Keratinocyte (primary cell): ENCODE measurements at regions not wholly inside any gene's neighbourhood (a gene's known extent, or its start where the extent isn't known, plus 50 kb on each side); places are given as distances from the start of the nearest gene placed in this dataset.

Experiments
- DNase-seq: peaks from one replicate; pipeline ENCODE4 v3.0.0-alpha.2; 2011; ENCODE audit warnings: low read depth, missing footprints, low spot score
- FAIRE-seq: peaks from 2 replicates; lab custom pipeline; 2011; peaks lifted over from hg19 to GRCh38; lab: Jason Lieb, UNC
- H2AFZ ChIP-seq: 2 replicates; pipeline ENCODE4 v1.6.0; 2012; ENCODE audit warnings: low read length, control low read depth, inconsistent platforms; ENCODE audit not compliant: control insufficient read depth
- H3K27ac ChIP-seq: 2 replicates; pipeline ENCODE4 v1.5.1; 2011; ENCODE audit warnings: low read length; ENCODE audit not compliant: control insufficient read depth, insufficient read depth
- H3K27me3 ChIP-seq: 3 replicates; pipeline ENCODE4 v1.6.0; 2011; ENCODE audit warnings: low read length; ENCODE audit not compliant: control insufficient read depth, insufficient read depth; ENCODE audit errors: extremely low read depth
- H3K36me3 ChIP-seq, 2 experiments: 2 replicates in 1 of 2; 3 replicates in 1 of 2; pipeline ENCODE4 v1.5.1; 2011; ENCODE audit warnings: low read length in 2 of 2, mild to moderate bottlenecking in 1 of 2; ENCODE audit not compliant: control insufficient read depth in 2 of 2, insufficient read depth in 2 of 2; ENCODE audit errors: extremely low read depth in 1 of 2
- H3K4me1 ChIP-seq: 3 replicates; pipeline ENCODE4 v1.5.1; 2011; ENCODE audit warnings: low read length; ENCODE audit not compliant: control insufficient read depth, insufficient read depth; ENCODE audit errors: extremely low read depth
- H3K4me2 ChIP-seq: 3 replicates; pipeline ENCODE4 v1.6.0; 2011; ENCODE audit warnings: low read depth, low read length; ENCODE audit not compliant: control insufficient read depth, insufficient read depth; ENCODE audit errors: extremely low read depth
- H3K4me3 ChIP-seq, 3 experiments: fragments of 200-600 bp in 1 of 3; sonication (generic) in 1 of 3; 2 replicates in 2 of 3; 3 replicates in 1 of 3; pipeline ENCODE4 v1.5.1; 2011 to 2016; ENCODE audit warnings: low read length in 3 of 3, mild to moderate bottlenecking in 3 of 3, control low read depth in 2 of 3, inconsistent platforms in 1 of 3, low read depth in 1 of 3, mixed read lengths in 1 of 3, mixed run types in 1 of 3, moderate library complexity in 1 of 3; ENCODE audit not compliant: control insufficient read depth in 2 of 3, insufficient read depth in 2 of 3; ENCODE audit errors: extremely low read depth in 1 of 3
- H3K79me2 ChIP-seq: 2 replicates; pipeline ENCODE4 v1.6.0; 2012; ENCODE audit warnings: low read length; ENCODE audit not compliant: control insufficient read depth, insufficient read depth
- H3K9ac ChIP-seq: 3 replicates; pipeline ENCODE4 v1.6.0; 2011; ENCODE audit warnings: low read length; ENCODE audit not compliant: control insufficient read depth, insufficient read depth; ENCODE audit errors: extremely low read depth
- H3K9me1 ChIP-seq: 3 replicates; pipeline ENCODE4 v1.6.0; 2011; ENCODE audit warnings: low read length; ENCODE audit not compliant: control insufficient read depth, insufficient read depth; ENCODE audit errors: extremely low read depth
- H3K9me3 ChIP-seq: 2 replicates; pipeline ENCODE4 v1.5.1; 2012; ENCODE audit warnings: low read depth, low read length; ENCODE audit not compliant: control insufficient read depth
- H4K20me1 ChIP-seq: 3 replicates; pipeline ENCODE4 v1.6.0; 2011; ENCODE audit warnings: low read length; ENCODE audit not compliant: control insufficient read depth, insufficient read depth; ENCODE audit errors: extremely low read depth
- EZH2 ChIP-seq: IDR thresholded peaks from one replicate; pipeline ENCODE4 v1.6.1; 2012; ENCODE audit warnings: inconsistent platforms, mild to moderate bottlenecking, low read length, moderate library complexity
- dilution Hi-C: fragments of 300-500 bp; cut with MboI; formaldehyde crosslinking; loops from one replicate; pipeline ENCODE4 v1.7.0; 2020; ENCODE audit warnings: low sequenced_read_pairs; ENCODE audit not compliant: extremely low pct_ligation_motif_present
- TF ChIP-seq, protein P1 (sequence below), 3 experiments: IDR thresholded peaks in 1 of 3; conservative IDR thresholded peaks in 1 of 3; optimal IDR thresholded peaks in 1 of 3; 2 replicates in 2 of 3; 3 replicates in 1 of 3; pipeline versions ENCODE3 to v1.5.1; 2011; ENCODE audit warnings: low read length in 3 of 3, mild to moderate bottlenecking in 3 of 3, moderate library complexity in 2 of 3, control low read depth in 1 of 3, inconsistent platforms in 1 of 3; ENCODE audit not compliant: insufficient read depth in 2 of 3; ENCODE audit errors: extremely low read depth in 1 of 3

GRCh38 chr10:58886406-58886805, 290.0 kb upstream of the PHYHIPL start:
- no peaks in the 10 kb centered on the region for H3K79me2 ChIP-seq
- H3K9me1 ChIP-seq, result no peaks in the 10 kb centered on the region
- H3K9ac ChIP-seq, result no peak overlapping the region
- H3K36me3 ChIP-seq, result no peaks in the 10 kb centered on the region
- H3K27me3 ChIP-seq, result no peaks in the 10 kb centered on the region
- no peaks in the 10 kb centered on the region for H3K4me1 ChIP-seq
- H3K9me3 ChIP-seq, result no peaks in the 10 kb centered on the region
- no peak overlapping the region for H3K27ac ChIP-seq
- DNase-seq (no peak), FAIRE-seq (no peak)
- H3K4me2 ChIP-seq, result no peak overlapping the region
- no peaks in the 10 kb centered on the region for H4K20me1 ChIP-seq
- no peak overlapping the region for H2AFZ ChIP-seq
- dilution Hi-C loops, result no loop called here
- H3K4me3 ChIP-seq, result no peak overlapping the region
- TF ChIP-seq EZH2, result no peak
- TF ChIP-seq, protein P1, sequence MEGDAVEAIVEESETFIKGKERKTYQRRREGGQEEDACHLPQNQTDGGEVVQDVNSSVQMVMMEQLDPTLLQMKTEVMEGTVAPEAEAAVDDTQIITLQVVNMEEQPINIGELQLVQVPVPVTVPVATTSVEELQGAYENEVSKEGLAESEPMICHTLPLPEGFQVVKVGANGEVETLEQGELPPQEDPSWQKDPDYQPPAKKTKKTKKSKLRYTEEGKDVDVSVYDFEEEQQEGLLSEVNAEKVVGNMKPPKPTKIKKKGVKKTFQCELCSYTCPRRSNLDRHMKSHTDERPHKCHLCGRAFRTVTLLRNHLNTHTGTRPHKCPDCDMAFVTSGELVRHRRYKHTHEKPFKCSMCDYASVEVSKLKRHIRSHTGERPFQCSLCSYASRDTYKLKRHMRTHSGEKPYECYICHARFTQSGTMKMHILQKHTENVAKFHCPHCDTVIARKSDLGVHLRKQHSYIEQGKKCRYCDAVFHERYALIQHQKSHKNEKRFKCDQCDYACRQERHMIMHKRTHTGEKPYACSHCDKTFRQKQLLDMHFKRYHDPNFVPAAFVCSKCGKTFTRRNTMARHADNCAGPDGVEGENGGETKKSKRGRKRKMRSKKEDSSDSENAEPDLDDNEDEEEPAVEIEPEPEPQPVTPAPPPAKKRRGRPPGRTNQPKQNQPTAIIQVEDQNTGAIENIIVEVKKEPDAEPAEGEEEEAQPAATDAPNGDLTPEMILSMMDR (optimal IDR thresholded peaks at IDR 0.05 in 1 of 3, IDR thresholded peaks at IDR 0.05 in 1 of 3, conservative IDR thresholded peaks at IDR 0.05 in 1 of 3; ENCODE audit: extremely low read depth in 1 of 3, insufficient read depth in 2 of 3, low read length in 3 of 3), result no peak

GRCh38 chr10:58887474-58887873, 289.0 kb upstream of the PHYHIPL start:
- TF ChIP-seq, protein P1 (optimal IDR thresholded peaks at IDR 0.05 in 1 of 3, IDR thresholded peaks at IDR 0.05 in 1 of 3, conservative IDR thresholded peaks at IDR 0.05 in 1 of 3; ENCODE audit: extremely low read depth in 1 of 3, insufficient read depth in 2 of 3, low read length in 3 of 3), result no peak
- TF ChIP-seq EZH2, result no peak
- no peaks in the 10 kb centered on the region for H4K20me1 ChIP-seq
- no peaks in the 10 kb centered on the region for H3K9me1 ChIP-seq
- H3K79me2 ChIP-seq, result no peaks in the 10 kb centered on the region
- DNase-seq (no peak), FAIRE-seq (no peak)
- no peaks in the 10 kb centered on the region for H3K4me1 ChIP-seq
- no peak overlapping the region for H3K4me3 ChIP-seq
- H3K4me2 ChIP-seq, result no peak overlapping the region
- H3K9ac ChIP-seq, result no peak overlapping the region
- no peaks in the 10 kb centered on the region for H3K27me3 ChIP-seq
- dilution Hi-C loops, result no loop called here
- H3K36me3 ChIP-seq, result no peaks in the 10 kb centered on the region
- H2AFZ ChIP-seq, result no peak overlapping the region
- no peak overlapping the region for H3K27ac ChIP-seq
- no peaks in the 10 kb centered on the region for H3K9me3 ChIP-seq
